ENCODE measurements at regions not wholly inside any gene's neighbourhood (a gene's known extent, or its start where the extent isn't known, plus 50 kb on each side); places are given as distances from the start of the nearest gene placed in this dataset.

DNA sequence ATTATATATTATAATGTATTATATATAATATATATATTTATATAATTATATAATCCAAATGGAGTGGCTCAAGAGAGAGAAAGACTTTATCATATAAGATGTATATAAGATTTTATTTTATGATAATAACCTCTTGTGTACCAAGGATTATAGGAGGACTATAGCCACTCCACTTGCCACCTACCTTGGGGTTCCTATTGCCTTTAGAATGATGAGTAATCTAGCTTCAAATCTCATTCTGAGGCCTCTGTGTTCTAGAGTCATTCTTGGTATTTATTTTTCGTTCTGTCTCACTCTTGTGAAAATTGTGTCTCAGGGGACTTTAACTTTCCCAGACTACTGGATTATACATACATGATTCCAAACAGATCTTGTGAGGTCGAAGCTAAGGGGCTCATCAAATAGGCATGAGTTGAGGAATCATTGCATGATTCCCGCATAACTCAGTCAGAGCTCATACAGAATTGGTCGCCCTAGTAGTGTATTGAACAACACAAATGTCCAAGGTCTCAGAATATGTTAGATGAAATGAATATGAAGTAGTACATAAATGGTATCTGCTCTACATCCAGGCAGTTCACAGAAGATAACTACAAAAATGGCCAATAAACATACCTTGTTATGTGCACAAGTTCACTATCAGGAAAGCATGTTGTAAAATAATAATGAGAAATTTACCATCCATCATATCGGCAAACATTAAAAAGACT, 159.5 kb upstream of the RNPC3 start:
- Histone ChIP-seq H3K9ac (ENCODE audit: low read length) (no peak overlapping the region), H3K4me1 (ENCODE audit: control insufficient read depth in 2 of 2, insufficient read depth in 2 of 2, low read length in 2 of 2) (no peaks in the 10 kb centered on the region), H3K36me3 (replicated peaks in 1 of 2; ENCODE audit: control extremely low read depth in 1 of 2, control insufficient read depth in 1 of 2, extremely low read depth in 1 of 2, insufficient read depth in 2 of 2, low read length in 1 of 2) (no peaks in the 10 kb centered on the region), H3K27ac (ENCODE audit: low read length in 2 of 2) (no peak overlapping the region), H3K79me2 (ENCODE audit: control insufficient read depth, insufficient read depth, low read length) (no peaks in the 10 kb centered on the region), H3K9me3 (ENCODE audit: control extremely low read depth in 1 of 3, control insufficient read depth in 2 of 3, insufficient read depth in 1 of 3, low read length in 2 of 3) (no peaks in the 10 kb centered on the region), H3K4me2 (replicated peaks; ENCODE audit: low read depth, low read length, poor library complexity, severe bottlenecking) (no peak overlapping the region), H3K27me3 (replicated peaks in 1 of 4; ENCODE audit: control extremely low read depth in 1 of 4, control insufficient read depth in 3 of 4, insufficient read depth in 4 of 4, low read length in 3 of 4) (no peaks in the 10 kb centered on the region), H3K4me3 (ENCODE audit: control extremely low read depth in 1 of 5, extremely low read depth in 1 of 5, insufficient read depth in 1 of 5, low read depth in 2 of 5, low read length in 4 of 5) (no peak overlapping the region), H4K20me1 (ENCODE audit: control insufficient read depth, insufficient read depth, low read length, poor library complexity, severe bottlenecking) (no peaks in the 10 kb centered on the region), H2AFZ (ENCODE audit: insufficient read depth, low read depth, low read length, poor library complexity, severe bottlenecking) (no peak overlapping the region)
- no peak overlapping the region for H3K4me3 Mint-ChIP-seq
- H3K9me3 Mint-ChIP-seq (ENCODE audit: insufficient read depth) = no peaks in the 10 kb centered on the region
- H3K27me3 Mint-ChIP-seq = no peaks in the 10 kb centered on the region
- 100% methylated on average over 2 of the region's 5 CpGs for WGBS (ENCODE audit: insufficient coverage)
- H3K27ac Mint-ChIP-seq = no peak overlapping the region
- intact Hi-C loops (cut with micrococcal nuclease) = no loop called here
- ATAC-seq (ENCODE audit: low read depth) (no peak), DNase-seq (no peak)
- no peaks in the 10 kb centered on the region for H3K4me1 Mint-ChIP-seq
- CTCF ChIA-PET = no interaction called here
- no peak for TF ChIP-seq EZH2 (IDR thresholded peaks at IDR 0.05; ENCODE audit: borderline replicate concordance, insufficient read depth, low read depth, low read length, poor library complexity, severe bottlenecking)
- TF ChIP-seq, protein P1, sequence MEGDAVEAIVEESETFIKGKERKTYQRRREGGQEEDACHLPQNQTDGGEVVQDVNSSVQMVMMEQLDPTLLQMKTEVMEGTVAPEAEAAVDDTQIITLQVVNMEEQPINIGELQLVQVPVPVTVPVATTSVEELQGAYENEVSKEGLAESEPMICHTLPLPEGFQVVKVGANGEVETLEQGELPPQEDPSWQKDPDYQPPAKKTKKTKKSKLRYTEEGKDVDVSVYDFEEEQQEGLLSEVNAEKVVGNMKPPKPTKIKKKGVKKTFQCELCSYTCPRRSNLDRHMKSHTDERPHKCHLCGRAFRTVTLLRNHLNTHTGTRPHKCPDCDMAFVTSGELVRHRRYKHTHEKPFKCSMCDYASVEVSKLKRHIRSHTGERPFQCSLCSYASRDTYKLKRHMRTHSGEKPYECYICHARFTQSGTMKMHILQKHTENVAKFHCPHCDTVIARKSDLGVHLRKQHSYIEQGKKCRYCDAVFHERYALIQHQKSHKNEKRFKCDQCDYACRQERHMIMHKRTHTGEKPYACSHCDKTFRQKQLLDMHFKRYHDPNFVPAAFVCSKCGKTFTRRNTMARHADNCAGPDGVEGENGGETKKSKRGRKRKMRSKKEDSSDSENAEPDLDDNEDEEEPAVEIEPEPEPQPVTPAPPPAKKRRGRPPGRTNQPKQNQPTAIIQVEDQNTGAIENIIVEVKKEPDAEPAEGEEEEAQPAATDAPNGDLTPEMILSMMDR (IDR thresholded peaks at IDR 0.05) = no peak
- POLR2A ChIA-PET = no interaction called here

DNA sequence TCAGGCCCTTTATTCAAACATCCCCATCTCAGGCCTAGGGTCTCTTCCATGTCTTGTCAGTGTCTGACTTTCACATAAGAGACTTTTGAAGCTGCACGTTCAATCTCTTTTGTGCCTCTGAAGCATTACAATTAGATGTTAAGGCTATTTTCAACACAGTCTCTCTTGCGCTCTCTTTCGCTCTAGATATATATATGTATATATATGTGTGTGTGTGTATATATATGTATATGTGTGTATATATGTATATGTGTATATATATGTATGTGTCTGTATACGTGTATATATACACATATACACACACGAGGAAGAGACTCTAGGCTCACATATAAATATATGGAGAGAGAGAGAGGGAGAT, 162.5 kb upstream of the RNPC3 start:
- Histone ChIP-seq H3K9me3 (ENCODE audit: control extremely low read depth in 1 of 3, control insufficient read depth in 2 of 3, insufficient read depth in 1 of 3, low read length in 2 of 3) (no peaks in the 10 kb centered on the region), H2AFZ (ENCODE audit: insufficient read depth, low read depth, low read length, poor library complexity, severe bottlenecking) (no peak overlapping the region), H4K20me1 (ENCODE audit: control insufficient read depth, insufficient read depth, low read length, poor library complexity, severe bottlenecking) (no peaks in the 10 kb centered on the region), H3K79me2 (ENCODE audit: control insufficient read depth, insufficient read depth, low read length) (no peaks in the 10 kb centered on the region), H3K4me2 (replicated peaks; ENCODE audit: low read depth, low read length, poor library complexity, severe bottlenecking) (no peak overlapping the region), H3K4me3 (ENCODE audit: control extremely low read depth in 1 of 5, extremely low read depth in 1 of 5, insufficient read depth in 1 of 5, low read depth in 2 of 5, low read length in 4 of 5) (no peak overlapping the region), H3K4me1 (ENCODE audit: control insufficient read depth in 2 of 2, insufficient read depth in 2 of 2, low read length in 2 of 2) (no peaks in the 10 kb centered on the region), H3K27ac (ENCODE audit: low read length in 2 of 2) (no peak overlapping the region), H3K9ac (ENCODE audit: low read length) (no peak overlapping the region), H3K36me3 (replicated peaks in 1 of 2; ENCODE audit: control extremely low read depth in 1 of 2, control insufficient read depth in 1 of 2, extremely low read depth in 1 of 2, insufficient read depth in 2 of 2, low read length in 1 of 2) (no peaks in the 10 kb centered on the region), H3K27me3 (replicated peaks in 1 of 4; ENCODE audit: control extremely low read depth in 1 of 4, control insufficient read depth in 3 of 4, insufficient read depth in 4 of 4, low read length in 3 of 4) (no peaks in the 10 kb centered on the region)
- ChIA-PET CTCF (no interaction called here), POLR2A (no interaction called here)
- H3K27ac Mint-ChIP-seq = no peak overlapping the region
- no peak overlapping the region for H3K4me3 Mint-ChIP-seq
- no peaks in the 10 kb centered on the region for H3K9me3 Mint-ChIP-seq (ENCODE audit: insufficient read depth)
- intact Hi-C loops (cut with micrococcal nuclease) = no loop called here
- H3K4me1 Mint-ChIP-seq = no peaks in the 10 kb centered on the region
- WGBS (ENCODE audit: insufficient coverage) = 100% methylated on average over 1 of the region's 5 CpGs
- DNase-seq (no peak), ATAC-seq (ENCODE audit: low read depth) (no peak)
- TF ChIP-seq EZH2 (IDR thresholded peaks at IDR 0.05; ENCODE audit: borderline replicate concordance, insufficient read depth, low read depth, low read length, poor library complexity, severe bottlenecking) = no peak
- TF ChIP-seq, protein P1 (IDR thresholded peaks at IDR 0.05) = no peak
- H3K27me3 Mint-ChIP-seq = no peaks in the 10 kb centered on the region

Data from B cell (primary cell).